Colonic mucosa (tissue), 4 donors: ENCODE measurements at regions not wholly inside any gene's neighbourhood (a gene's known extent, or its start where the extent isn't known, plus 50 kb on each side); places are given as distances from the start of the nearest gene placed in this dataset.
"Not testable (repeated sequence)": the region's sequence is repeated elsewhere in the genome, so short reads cannot be mapped to it uniquely, and the experiment has no call there.

Experiments
- DNase-seq: peaks from one replicate; pipeline ENCODE4 v3.0.0-alpha.2; 2020
- H3K27ac ChIP-seq: fragments of 200-600 bp; one replicate; pipeline ENCODE4 v1.8.0; 2021
- H3K27me3 ChIP-seq: fragments of 200-600 bp; one replicate; pipeline ENCODE4 v1.8.0; 2021
- H3K36me3 ChIP-seq: fragments of 200-600 bp; one replicate; pipeline ENCODE4 v1.8.0; 2021
- H3K4me1 ChIP-seq: fragments of 200-600 bp; one replicate; pipeline ENCODE4 v1.8.0; 2021; ENCODE audit warnings: mild to moderate bottlenecking
- H3K4me3 ChIP-seq: fragments of 200-600 bp; one replicate; pipeline ENCODE4 v1.8.0; 2021
- H3K9ac ChIP-seq, 2 donors: one replicate each; pipeline ENCODE4 v1.7.0; 2013; ENCODE audit warnings: control low read depth in 2 of 2, low read depth in 2 of 2, low read length in 2 of 2
- H3K9me3 ChIP-seq: fragments of 200-600 bp; one replicate; pipeline ENCODE4 v1.8.0; 2021
- CTCF ChIP-seq: fragments of 200-600 bp; IDR thresholded peaks from one replicate; pipeline ENCODE4 v1.8.0; 2022; ENCODE audit warnings: antibody characterized with exemption, mild to moderate bottlenecking
- intact Hi-C: fragments of 100-400 bp; cut with DNase I; formaldehyde crosslinking; loops from one replicate; pipeline ENCODE4 v1.14.1; 2022
- donor health status: healthy.
- donor health status: DM: no; HTN: no; CAD: no.
- donor health status: DM: no; HTN: no; CAD: no.

GRCh38 chr16:9630119-9630518 lies 538.7 kb downstream of the HAPSTR1 start:
- H3K27me3 ChIP-seq, result no peaks in the 10 kb centered on the region
- no peaks in the 10 kb centered on the region for H3K9me3 ChIP-seq
- TF ChIP-seq CTCF, result no peak
- DNase-seq, result no peak
- no peak overlapping the region for H3K9ac ChIP-seq
- intact Hi-C loops, result no loop called here
- H3K4me3 ChIP-seq, result no peak overlapping the region
- no peaks in the 10 kb centered on the region for H3K36me3 ChIP-seq
- no peak overlapping the region for H3K27ac ChIP-seq
- H3K4me1 ChIP-seq, result no peaks in the 10 kb centered on the region

GRCh38 chr16:9630985-9631384 lies 539.5 kb downstream of the HAPSTR1 start:
- Histone ChIP-seq H3K36me3 (no peaks in the 10 kb centered on the region), H3K4me1 (no peaks in the 10 kb centered on the region), H3K4me3 (no peak overlapping the region), H3K9me3 (no peaks in the 10 kb centered on the region), H3K27ac (no peak overlapping the region), H3K27me3 (no peaks in the 10 kb centered on the region), H3K9ac (no peak overlapping the region)
- TF ChIP-seq CTCF, result no peak
- intact Hi-C loops, result no loop called here
- DNase-seq, result no peak

GRCh38 chr16:9633844-9634243 lies 542.4 kb downstream of the HAPSTR1 start:
- Histone ChIP-seq H3K4me3 (no peak overlapping the region), H3K27ac (no peak overlapping the region), H3K27me3 (no peaks in the 10 kb centered on the region), H3K36me3 (no peaks in the 10 kb centered on the region), H3K4me1 (no peaks in the 10 kb centered on the region), H3K9me3 (no peaks in the 10 kb centered on the region), H3K9ac (no peak overlapping the region)
- no peak for TF ChIP-seq CTCF
- DNase-seq, result no peak
- intact Hi-C loops, result no loop called here

GRCh38 chr16:9635150-9635720 lies 543.8 kb downstream of the HAPSTR1 start:
- H3K27ac ChIP-seq, H3K4me3 ChIP-seq, intact Hi-C loops, H3K4me1 ChIP-seq, H3K9me3 ChIP-seq, H3K36me3 ChIP-seq, DNase-seq, H3K27me3 ChIP-seq, H3K9ac ChIP-seq: not testable (repeated sequence)

DNA sequence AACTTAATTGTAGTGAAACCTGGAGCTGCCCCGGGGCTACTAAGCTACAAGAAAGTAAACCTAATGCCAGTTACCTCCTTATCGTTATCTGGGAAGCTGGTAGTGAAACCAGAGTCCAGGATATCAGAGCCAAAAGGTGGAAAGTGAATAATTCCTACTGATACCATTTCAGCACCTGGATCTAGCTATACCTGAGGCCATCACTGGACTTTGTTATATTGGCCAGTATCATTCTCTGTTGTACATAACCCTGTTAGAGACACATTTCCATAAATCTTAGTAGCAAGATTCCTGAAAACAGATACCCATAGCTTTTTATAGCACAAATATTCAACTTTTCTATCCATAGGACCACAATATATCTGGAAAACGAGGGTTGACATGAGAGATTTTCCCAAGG lies 538.0 kb downstream of the GRIN2A start:
- DNase-seq, result no peak
- no peaks in the 10 kb centered on the region for H3K9me3 ChIP-seq
- H3K4me3 ChIP-seq, result no peak overlapping the region
- H3K27me3 ChIP-seq, result no peaks in the 10 kb centered on the region
- no peak overlapping the region for H3K27ac ChIP-seq
- intact Hi-C loops, result loop anchor here (10.0 kb wide), 2 partner anchors 389 to 541 kb away; partner anchors contain the start of gene GRIN2A
- no peaks in the 10 kb centered on the region for H3K36me3 ChIP-seq
- H3K9ac ChIP-seq, result no peak overlapping the region
- TF ChIP-seq CTCF, result no peak
- H3K4me1 ChIP-seq, result no peaks in the 10 kb centered on the region

GRCh38 chr16:9645911-9646310 lies 536.3 kb downstream of the GRIN2A start:
- Histone ChIP-seq H3K27me3 (no peaks in the 10 kb centered on the region), H3K27ac (no peak overlapping the region), H3K4me1 (no peaks in the 10 kb centered on the region), H3K9ac (no peak overlapping the region), H3K4me3 (no peak overlapping the region), H3K9me3 (no peaks in the 10 kb centered on the region), H3K36me3 (no peaks in the 10 kb centered on the region)
- intact Hi-C loops, result loop anchor here (10.0 kb wide), 2 partner anchors 391 to 539 kb away; partner anchors contain the start of gene GRIN2A
- no peak for TF ChIP-seq CTCF
- DNase-seq, result no peak
